ENCODE measurements at regions not wholly inside any gene's neighbourhood (a gene's known extent, or its start where the extent isn't known, plus 50 kb on each side); places are given as distances from the start of the nearest gene placed in this dataset.

GRCh38 chr12:81950871-81951270 is 191.7 kb upstream of the PPFIA2 start:
- DNase-seq: no peak

DNA sequence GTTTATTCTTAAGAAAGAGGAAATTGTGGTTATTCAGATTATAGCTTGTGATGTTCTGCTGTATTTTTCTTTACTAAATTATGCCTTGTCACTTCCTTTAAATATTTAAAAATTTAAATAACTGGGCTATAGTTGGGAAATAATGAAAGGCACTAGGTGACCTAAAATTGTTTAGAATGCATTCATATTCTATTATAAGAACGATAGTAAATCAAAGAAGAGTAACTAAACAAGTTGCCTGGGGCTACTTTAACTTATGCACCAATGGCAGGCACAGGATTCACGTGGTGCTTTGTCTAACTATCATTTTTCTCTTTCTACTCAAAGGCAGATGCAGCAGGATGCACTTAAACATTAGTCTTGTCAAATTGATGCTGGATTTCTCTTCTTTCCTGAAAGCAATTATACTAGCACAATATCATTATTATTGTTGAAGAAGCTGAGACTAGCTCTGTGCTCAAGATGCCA is 190.7 kb upstream of the PPFIA2 start:
- DNase-seq: no peak

- no peak for DNase-seq
These were observed 190.3 kb upstream of the PPFIA2 start for GRCh38 chr12:81949416-81949815.

- no peak for DNase-seq
These were observed 185.7 kb upstream of the PPFIA2 start for GRCh38 chr12:81944886-81945285.

GRCh38 chr12:81942594-81942993 is 183.4 kb upstream of the PPFIA2 start:
- no peak for DNase-seq

DNA sequence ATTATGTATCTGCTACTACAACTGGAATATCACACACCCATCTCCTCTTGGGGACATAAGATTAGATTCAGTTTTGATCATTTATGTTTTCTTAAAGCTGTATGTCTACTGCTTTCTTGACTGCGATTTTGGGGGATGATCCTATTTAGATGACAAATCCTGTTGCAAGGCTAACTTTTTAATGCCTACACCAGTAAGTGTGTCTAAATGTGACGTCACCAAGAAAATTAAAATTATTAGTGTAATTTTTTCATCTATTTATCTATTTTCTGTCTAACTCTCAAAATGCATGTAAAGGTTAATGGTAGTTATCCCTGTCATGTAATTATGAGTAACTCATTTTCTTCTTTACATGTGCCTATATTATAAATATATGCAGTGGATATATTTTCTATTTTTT is 170.9 kb upstream of the PPFIA2 start:
- DNase-seq: no peak

DNA sequence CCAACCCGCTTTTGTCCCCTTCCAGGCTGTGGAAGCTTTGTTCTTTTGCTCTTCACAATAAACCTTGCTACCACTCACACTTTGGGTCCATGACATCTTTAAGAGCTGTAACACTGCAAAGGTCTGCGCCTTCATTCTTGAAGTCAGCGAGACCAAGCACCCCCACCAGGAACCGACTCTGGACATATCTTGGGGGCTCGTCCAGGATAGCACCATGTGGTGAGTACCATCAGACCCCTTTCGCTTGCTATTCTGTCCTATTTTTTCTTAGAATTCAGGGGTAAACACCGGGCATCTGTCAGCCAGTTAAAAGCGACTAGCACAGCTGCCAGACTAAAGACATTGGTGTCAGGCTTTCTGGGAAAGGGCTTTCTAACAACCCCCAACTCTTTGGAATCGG is 137.6 kb upstream of the PPFIA2 start:
- DNase-seq: peak; percentile 35

DNA sequence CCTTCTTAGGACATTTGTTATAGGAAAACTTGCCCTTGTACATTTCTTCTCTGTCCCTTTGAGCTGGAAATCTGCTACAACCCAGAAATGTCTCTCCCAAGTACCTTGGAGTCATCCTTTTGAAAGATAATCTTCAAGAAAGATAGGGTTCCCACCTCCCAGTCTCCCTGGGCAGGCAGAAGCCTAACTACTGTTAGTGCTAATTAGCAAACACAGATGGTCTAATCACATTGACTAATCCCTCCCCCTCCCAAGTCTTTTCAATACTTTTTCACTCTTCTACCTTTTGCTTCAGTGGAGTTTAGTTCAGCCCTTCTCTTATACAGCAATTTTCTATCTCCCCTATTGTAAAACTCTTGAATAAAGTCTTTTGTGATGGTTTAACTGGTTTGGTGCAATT is 129.8 kb upstream of the PPFIA2 start:
- no peak for DNase-seq

GRCh38 chr12:81888106-81888740 is 129.1 kb upstream of the PPFIA2 start:
- DNase-seq: no peak

DNA sequence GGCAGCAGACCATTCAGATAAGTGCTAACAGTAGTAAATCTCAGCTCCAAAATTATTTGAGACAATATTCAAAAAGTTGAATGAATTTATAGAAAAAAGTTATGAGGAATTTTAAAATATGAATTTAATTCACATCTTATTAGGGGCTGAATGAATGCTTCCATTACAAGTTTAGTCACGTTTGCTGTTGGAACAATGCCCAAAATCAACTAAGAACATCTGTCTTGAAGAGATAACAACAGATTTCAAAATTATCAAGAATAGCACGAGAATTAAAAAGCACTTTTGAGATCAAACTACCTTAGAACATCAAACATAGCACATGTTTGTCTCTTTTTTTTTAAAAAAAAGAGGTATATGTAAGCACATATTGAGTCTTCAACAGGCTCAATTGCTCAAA is 115.4 kb upstream of the PPFIA2 start:
- DNase-seq: no peak

GRCh38 chr12:81874166-81874565 is 115.0 kb upstream of the PPFIA2 start:
- DNase-seq: no peak

DNA sequence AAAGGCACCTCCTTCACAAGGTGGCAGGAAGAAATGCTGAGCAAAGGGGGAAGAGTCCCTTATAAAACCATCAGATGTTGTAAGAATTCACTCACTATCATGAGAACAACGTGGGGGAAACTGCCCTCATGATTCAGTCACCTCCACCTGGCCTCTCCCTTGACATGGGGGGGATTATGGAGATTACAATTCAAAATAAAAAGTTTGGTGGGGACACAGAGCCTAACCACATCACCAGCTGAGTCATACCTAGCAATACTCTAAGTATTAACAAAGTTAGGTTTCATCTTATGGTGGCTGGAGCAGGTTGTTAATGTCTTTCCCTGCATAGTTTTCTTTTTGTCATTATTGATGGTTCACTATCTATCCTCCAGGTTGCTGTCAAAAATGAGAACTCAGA is 113.2 kb upstream of the PPFIA2 start:
- no peak for DNase-seq

- no peak for DNase-seq
These were observed 106.9 kb upstream of the PPFIA2 start for GRCh38 chr12:81866081-81866480.

GRCh38 chr12:81863406-81863805 is 104.3 kb upstream of the PPFIA2 start:
- DNase-seq: no peak

- DNase-seq: no peak
These were observed 100.4 kb upstream of the PPFIA2 start for GRCh38 chr12:81859521-81859920.

DNA sequence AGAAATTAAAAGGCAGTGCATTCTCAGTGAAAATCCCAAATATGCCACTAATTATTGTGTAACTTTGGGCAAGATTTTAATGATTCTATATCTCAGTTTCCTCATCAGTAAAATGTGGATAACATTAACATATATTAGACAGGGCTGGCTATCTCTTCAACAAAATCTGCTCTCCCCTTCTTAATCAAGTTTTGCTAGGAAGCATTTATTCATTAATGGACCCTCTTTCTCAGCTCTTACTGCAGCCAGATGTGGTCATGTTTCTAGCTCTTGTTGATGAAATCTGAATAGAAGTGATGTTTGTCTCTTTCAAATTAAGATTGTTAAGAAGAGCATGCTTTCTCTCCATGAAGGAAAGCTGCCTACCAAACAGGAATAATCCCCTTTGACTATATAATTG is 84.4 kb upstream of the PPFIA2 start:
- DNase-seq: no peak

- DNase-seq: peak; percentile 48
These were observed 76.6 kb upstream of the PPFIA2 start for GRCh38 chr12:81835783-81836182.

- no peak for DNase-seq
These were observed 61.0 kb upstream of the PPFIA2 start for GRCh38 chr12:81819991-81820633.

DNA sequence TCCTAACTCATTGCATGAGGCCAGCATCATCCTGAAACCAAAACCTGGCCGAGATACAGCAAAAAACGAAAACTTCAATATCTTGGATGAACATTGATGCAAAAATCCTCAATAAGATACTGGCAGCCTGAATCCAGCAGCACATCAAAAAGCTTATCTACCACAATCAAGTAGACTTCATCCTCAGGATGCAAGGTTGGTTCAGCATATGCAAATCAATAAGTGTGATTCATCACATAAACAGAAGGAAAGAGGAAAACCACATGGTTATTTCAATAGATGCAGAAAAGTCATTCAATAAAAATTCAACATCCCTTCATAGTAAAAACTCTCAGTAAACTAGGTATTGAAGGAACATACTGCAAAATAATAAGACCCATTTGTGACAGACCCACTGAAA is 56.5 kb upstream of the PPFIA2 start:
- DNase-seq: no peak

- no peak for DNase-seq
These were observed 52.6 kb upstream of the PPFIA2 start for GRCh38 chr12:81811778-81812125.

GRCh38 chr12:81811061-81811777 is 52.1 kb upstream of the PPFIA2 start:
- DNase-seq: no peak

- DNase-seq: no peak
These were observed 50.9 kb upstream of the PPFIA2 start for GRCh38 chr12:81809829-81810595.

- DNase-seq: no peak
These were observed 50.1 kb upstream of the PPFIA2 start for GRCh38 chr12:81809113-81809777.
